Endothelial cell of umbilical vein (primary cell): ENCODE measurements at regions not wholly inside any gene's neighbourhood (a gene's known extent, or its start where the extent isn't known, plus 50 kb on each side); places are given as distances from the start of the nearest gene placed in this dataset.

Source experiments
- BruUV-seq: library from RNA; stranded (reverse); fragments of 400-500 nt; replicated peaks from 2 replicates; lab custom pipeline; 2021; lab: Mats Ljungman, UMichigan
- CTCF ChIA-PET: fragments of 300-600, 350-600 bp; sonication (Branson Sonifier 250); formaldehyde crosslinking; loops from one replicate; lab custom pipeline; 2021; ENCODE audit warnings: antibody characterized with exemption, inconsistent platforms; lab: Charles Lee
- POLR2A ChIA-PET: fragments of 300-600, 350-600 bp; sonication (Branson Sonifier 250); formaldehyde crosslinking; loops from one replicate; lab custom pipeline; 2021; ENCODE audit warnings: antibody characterized with exemption, inconsistent platforms; lab: Charles Lee
- DNase-seq: peaks from one replicate; pipeline ENCODE4 v3.0.0-alpha.2; 2011; ENCODE audit warnings: low read depth, low spot score
- FAIRE-seq: peaks from 2 replicates; lab custom pipeline; 2011; peaks lifted over from hg19 to GRCh38; lab: Jason Lieb, UNC
- H2AFZ ChIP-seq: 2 replicates; pipeline ENCODE4 v1.6.0; 2012; ENCODE audit warnings: low read depth, low read length, control low read depth, inconsistent platforms
- H3K27ac ChIP-seq: 2 replicates; pipeline ENCODE4 v1.5.1; 2011; ENCODE audit warnings: low read depth, mild to moderate bottlenecking, control low read depth, low read length, moderate library complexity; ENCODE audit not compliant: insufficient read depth
- H3K27me3 ChIP-seq, 2 experiments: 2 replicates each; pipeline versions ENCODE4 v1.6.0 to v1.6.1; 2011; ENCODE audit warnings: low read length in 2 of 2, mixed read lengths in 1 of 2; ENCODE audit not compliant: control insufficient read depth in 2 of 2, insufficient read depth in 2 of 2
- H3K36me3 ChIP-seq, 2 experiments: 2 replicates in 1 of 2; 3 replicates in 1 of 2; pipeline ENCODE4 v1.5.1; 2011; ENCODE audit warnings: low read length in 2 of 2, mild to moderate bottlenecking in 1 of 2, moderate library complexity in 1 of 2; ENCODE audit not compliant: control insufficient read depth in 2 of 2, insufficient read depth in 2 of 2; ENCODE audit errors: extremely low read depth in 1 of 2
- H3K4me1 ChIP-seq: 3 replicates; pipeline ENCODE4 v1.5.1; 2011; ENCODE audit warnings: mild to moderate bottlenecking, low read length; ENCODE audit not compliant: control insufficient read depth, insufficient read depth; ENCODE audit errors: extremely low read depth
- H3K4me2 ChIP-seq: 2 replicates; pipeline ENCODE4 v1.6.1; 2011; ENCODE audit warnings: low read length, control low read depth, mixed read lengths; ENCODE audit not compliant: insufficient read depth
- H3K4me3 ChIP-seq, 3 experiments: fragments of 200-600 bp in 1 of 3; sonication (generic), shearing (Covaris generic) in 1 of 3; replicated peaks in 1 of 3; 2 replicates each; pipeline ENCODE4 v1.5.1; 2011 to 2016; ENCODE audit warnings: control low read depth in 3 of 3, low read length in 3 of 3, mild to moderate bottlenecking in 2 of 3, inconsistent platforms in 1 of 3, low read depth in 1 of 3, moderate library complexity in 1 of 3; ENCODE audit not compliant: insufficient read depth in 1 of 3
- H3K79me2 ChIP-seq: 2 replicates; pipeline ENCODE4 v1.6.0; 2012; ENCODE audit warnings: low read length, inconsistent platforms; ENCODE audit not compliant: control insufficient read depth, insufficient read depth
- H3K9ac ChIP-seq: replicated peaks from 2 replicates; pipeline ENCODE3; 2011; ENCODE audit warnings: low read length, control low read depth; ENCODE audit not compliant: insufficient read depth; ENCODE audit errors: extremely low read depth
- H3K9me1 ChIP-seq: replicated peaks from 3 replicates; pipeline ENCODE4 v1.6.0; 2011; ENCODE audit warnings: mild to moderate bottlenecking, low read length; ENCODE audit not compliant: control insufficient read depth, insufficient read depth; ENCODE audit errors: extremely low read depth
- H3K9me3 ChIP-seq: replicated peaks from 2 replicates; pipeline ENCODE4 v1.5.1; 2012; ENCODE audit warnings: low read length, inconsistent platforms; ENCODE audit not compliant: control insufficient read depth, insufficient read depth
- H4K20me1 ChIP-seq: replicated peaks from 2 replicates; pipeline ENCODE3; 2011; ENCODE audit warnings: mild to moderate bottlenecking, low read length; ENCODE audit not compliant: control insufficient read depth, insufficient read depth; ENCODE audit errors: extremely low read depth
- EZH2 ChIP-seq: IDR thresholded peaks from 2 replicates; pipeline ENCODE4 v1.6.1; 2012; ENCODE audit warnings: borderline replicate concordance, low read depth, mild to moderate bottlenecking, moderate library complexity, low read length, inconsistent platforms; ENCODE audit not compliant: severe bottlenecking
- FOS ChIP-seq: IDR thresholded peaks from 2 replicates; pipeline ENCODE4 v1.6.1; 2011; ENCODE audit warnings: mild to moderate bottlenecking, low read length, moderate library complexity, borderline replicate concordance; ENCODE audit not compliant: insufficient read depth
- GATA2 ChIP-seq: IDR thresholded peaks from 2 replicates; pipeline ENCODE4 v1.7.0; 2011; ENCODE audit warnings: low read depth, mild to moderate bottlenecking, moderate library complexity, mixed read lengths, low read length; ENCODE audit not compliant: insufficient read length, insufficient read depth
- JUN ChIP-seq: IDR thresholded peaks from 2 replicates; pipeline ENCODE4 v1.6.1; 2011; ENCODE audit warnings: borderline replicate concordance, low read depth; ENCODE audit not compliant: insufficient read length, insufficient read depth
- MYC ChIP-seq: IDR thresholded peaks from one replicate; pipeline ENCODE4 v1.6.1; 2011; ENCODE audit warnings: mild to moderate bottlenecking, low read depth, low read length
- POLR2A ChIP-seq: IDR thresholded peaks from 2 replicates; pipeline ENCODE4 v1.6.1; 2012; ENCODE audit warnings: low read depth, mild to moderate bottlenecking, control low read depth, low read length
- POLR2AphosphoS5 ChIP-seq: IDR thresholded peaks from 2 replicates; pipeline ENCODE4 v1.6.1; 2012; ENCODE audit warnings: low read depth, mild to moderate bottlenecking, control low read depth, low read length, moderate library complexity; ENCODE audit not compliant: insufficient read depth
- dilution Hi-C: fragments of 300-500 bp; cut with MboI; formaldehyde crosslinking; loops from one replicate; pipeline ENCODE4 v1.15.0; 2019; ENCODE audit warnings: low sequenced_read_pairs; ENCODE audit not compliant: extremely low pct_ligation_motif_present
- intact Hi-C: fragments of 100-400 bp; cut with micrococcal nuclease; formaldehyde crosslinking; loops from one replicate; pipeline ENCODE4 v1.10.0; 2022
- TF ChIP-seq, protein P1 (sequence below): IDR thresholded peaks from 2 replicates; pipeline ENCODE4 v1.6.1; 2011; ENCODE audit not compliant: insufficient read depth, insufficient read length
- TF ChIP-seq, protein P2 (sequence below), 2 donors: IDR thresholded peaks; 1 replicate in 1 of 2; 2 replicates in 1 of 2; pipeline ENCODE4 v1.5.1; 2011; ENCODE audit warnings: low read length in 2 of 2, mild to moderate bottlenecking in 2 of 2, moderate library complexity in 2 of 2, control low read depth in 1 of 2, inconsistent platforms in 1 of 2, low read depth in 1 of 2; ENCODE audit not compliant: insufficient read depth in 1 of 2; ENCODE audit errors: extremely low read depth in 1 of 2

DNA sequence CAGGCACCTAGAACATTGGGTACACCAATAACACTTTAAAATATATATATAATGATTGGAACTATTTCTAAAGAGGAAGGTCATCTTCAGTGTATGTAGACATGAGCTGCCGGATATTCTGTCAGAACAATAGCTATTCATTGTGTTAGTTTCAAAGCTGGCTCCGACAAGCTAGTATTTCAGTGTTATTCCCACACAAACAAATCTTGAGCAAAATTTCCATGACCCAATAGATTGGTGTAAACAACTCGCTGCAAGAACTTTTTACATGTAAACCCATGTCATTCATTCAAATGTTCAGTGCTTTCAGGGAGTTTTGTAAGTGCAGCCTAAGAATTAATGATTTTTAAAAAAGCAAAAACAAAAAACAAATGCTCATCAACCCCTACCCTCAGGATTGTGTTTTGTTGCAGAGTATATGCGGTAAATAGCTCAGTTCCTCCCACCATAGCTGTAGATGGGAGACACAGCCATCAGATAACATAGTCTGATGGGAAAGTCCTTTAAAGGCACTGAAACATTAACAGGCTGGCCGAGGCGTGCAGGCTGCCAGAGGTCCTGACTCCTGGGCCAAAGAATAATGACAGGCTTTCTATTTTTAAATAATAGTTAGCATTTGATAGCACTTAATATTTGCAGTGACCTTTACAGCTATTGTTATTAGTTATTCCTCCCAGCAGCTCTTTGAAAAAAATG lies 150.3 kb upstream of the ARHGAP5 start:
- TF ChIP-seq, protein P1, sequence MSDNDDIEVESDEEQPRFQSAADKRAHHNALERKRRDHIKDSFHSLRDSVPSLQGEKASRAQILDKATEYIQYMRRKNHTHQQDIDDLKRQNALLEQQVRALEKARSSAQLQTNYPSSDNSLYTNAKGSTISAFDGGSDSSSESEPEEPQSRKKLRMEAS: no peak
- TF ChIP-seq, protein P2, sequence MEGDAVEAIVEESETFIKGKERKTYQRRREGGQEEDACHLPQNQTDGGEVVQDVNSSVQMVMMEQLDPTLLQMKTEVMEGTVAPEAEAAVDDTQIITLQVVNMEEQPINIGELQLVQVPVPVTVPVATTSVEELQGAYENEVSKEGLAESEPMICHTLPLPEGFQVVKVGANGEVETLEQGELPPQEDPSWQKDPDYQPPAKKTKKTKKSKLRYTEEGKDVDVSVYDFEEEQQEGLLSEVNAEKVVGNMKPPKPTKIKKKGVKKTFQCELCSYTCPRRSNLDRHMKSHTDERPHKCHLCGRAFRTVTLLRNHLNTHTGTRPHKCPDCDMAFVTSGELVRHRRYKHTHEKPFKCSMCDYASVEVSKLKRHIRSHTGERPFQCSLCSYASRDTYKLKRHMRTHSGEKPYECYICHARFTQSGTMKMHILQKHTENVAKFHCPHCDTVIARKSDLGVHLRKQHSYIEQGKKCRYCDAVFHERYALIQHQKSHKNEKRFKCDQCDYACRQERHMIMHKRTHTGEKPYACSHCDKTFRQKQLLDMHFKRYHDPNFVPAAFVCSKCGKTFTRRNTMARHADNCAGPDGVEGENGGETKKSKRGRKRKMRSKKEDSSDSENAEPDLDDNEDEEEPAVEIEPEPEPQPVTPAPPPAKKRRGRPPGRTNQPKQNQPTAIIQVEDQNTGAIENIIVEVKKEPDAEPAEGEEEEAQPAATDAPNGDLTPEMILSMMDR (IDR thresholded peaks at IDR 0.05; ENCODE audit: extremely low read depth in 1 of 2, insufficient read depth in 1 of 2, low read depth in 1 of 2, low read length in 2 of 2): no peak
- TF ChIP-seq POLR2A (no peak), EZH2 (no peak), GATA2 (no peak), FOS (no peak), POLR2AphosphoS5 (no peak), MYC (no peak), JUN (no peak)
- Histone ChIP-seq H3K9ac (peak overlapping the region; percentile 79), H3K4me3 (no peak overlapping the region), H3K4me1 (peaks cover 21% of the 10 kb centered on the region), H3K27ac (peak overlapping the region; percentile 95), H3K79me2 (no peaks in the 10 kb centered on the region), H3K9me3 (no peaks in the 10 kb centered on the region), H2AFZ (no peak overlapping the region), H4K20me1 (no peaks in the 10 kb centered on the region), H3K9me1 (no peaks in the 10 kb centered on the region), H3K27me3 (no peaks in the 10 kb centered on the region), H3K4me2 (peak overlapping the region; percentile 58), H3K36me3 (no peaks in the 10 kb centered on the region)
- FAIRE-seq (no peak), DNase-seq (peak; percentile 81)
- intact Hi-C loops (loop anchor here (1.0 to 10.0 kb wide), 12 partner anchors 8 to 634 kb away; partner anchors contain the start of genes DTD2, NUBPL, RNU6-7 and RNU6-8), dilution Hi-C loops (no loop called here)
- BruUV-seq: TSS peak; percentile 91
- ChIA-PET POLR2A (interaction anchor here (1.0 to 1.3 kb wide), 2 partner anchors 151 to 506 kb away, joined by 3 read pairs; partner anchors contain the start of gene HEATR5A), CTCF (interaction anchor here (0.6 to 2.8 kb wide), 23 partner anchors 8 to 633 kb away, joined by 3 to 44 read pairs (median 5); partner anchors contain the start of genes ARHGAP5 and RNU6-8)
